ENCODE measurements at regions not wholly inside any gene's neighbourhood (a gene's known extent, or its start where the extent isn't known, plus 50 kb on each side); places are given as distances from the start of the nearest gene placed in this dataset.

- no peak for TF ChIP-seq CTCF (IDR thresholded peaks at IDR 0.05)
- TF ChIP-seq POLR2A (IDR thresholded peaks at IDR 0.05), result no peak
Measured at GRCh38 chrX:133475521-133475920, 60.2 kb upstream of the GPC4 start.
